NOMO-1 treated with dmso at 0.1 percent for 144 hours (cell line): ENCODE measurements at regions not wholly inside any gene's neighbourhood (a gene's known extent, or its start where the extent isn't known, plus 50 kb on each side); places are given as distances from the start of the nearest gene placed in this dataset.
"Not testable (repeated sequence)": the region's sequence is repeated elsewhere in the genome, so short reads cannot be mapped to it uniquely, and the experiment has no call there.

Source experiments
- DNase-seq: peaks from one replicate; lab custom pipeline; 2025; ENCODE audit not compliant: unreplicated experiment; lab: John Stamatoyannopoulos, UW

DNA sequence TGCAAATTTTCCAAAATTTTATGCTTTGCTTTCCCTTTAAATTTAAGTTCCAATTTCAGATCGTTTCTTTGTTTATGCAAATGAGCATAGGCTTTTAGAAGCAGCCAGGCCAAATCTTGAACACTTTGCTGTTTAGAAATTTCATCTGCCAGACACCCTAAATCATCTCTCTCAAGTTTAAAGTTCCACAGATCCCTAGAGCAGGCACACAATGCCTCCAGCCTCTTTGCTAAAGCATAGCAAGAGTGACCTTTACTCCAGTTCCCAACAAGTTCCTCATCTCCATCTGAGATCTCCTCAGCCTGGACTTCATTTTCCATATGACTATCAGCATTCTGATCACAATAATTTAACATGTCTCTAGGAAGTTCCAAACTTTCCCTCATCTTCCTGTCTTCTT is 254.5 kb downstream of the DLL1 start:
- DNase-seq, result not testable (repeated sequence)

DNA sequence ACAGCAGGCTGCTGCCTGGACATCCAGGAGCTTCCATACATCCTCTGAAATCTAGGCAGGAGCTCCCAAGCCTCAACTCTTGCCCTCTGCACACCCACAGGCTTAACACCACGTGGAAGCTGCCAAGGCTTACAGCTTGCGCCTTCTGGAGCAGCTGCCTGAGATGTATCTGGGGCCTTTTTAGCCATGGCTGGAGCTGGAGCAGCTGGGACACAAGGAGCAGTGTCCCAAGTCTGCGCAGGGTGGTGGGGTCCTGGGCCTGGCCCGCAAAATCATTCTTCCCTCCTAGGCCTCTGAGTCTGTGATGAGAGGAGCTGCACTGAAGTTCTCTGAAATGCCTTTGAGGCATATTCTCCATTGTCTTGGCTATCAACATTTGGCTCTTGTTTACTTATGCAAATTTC is 255.0 kb downstream of the DLL1 start:
- no peak for DNase-seq

- DNase-seq, result no peak
Measured at GRCh38 chr6:170035044-170035443, 255.8 kb downstream of the DLL1 start.

DNA sequence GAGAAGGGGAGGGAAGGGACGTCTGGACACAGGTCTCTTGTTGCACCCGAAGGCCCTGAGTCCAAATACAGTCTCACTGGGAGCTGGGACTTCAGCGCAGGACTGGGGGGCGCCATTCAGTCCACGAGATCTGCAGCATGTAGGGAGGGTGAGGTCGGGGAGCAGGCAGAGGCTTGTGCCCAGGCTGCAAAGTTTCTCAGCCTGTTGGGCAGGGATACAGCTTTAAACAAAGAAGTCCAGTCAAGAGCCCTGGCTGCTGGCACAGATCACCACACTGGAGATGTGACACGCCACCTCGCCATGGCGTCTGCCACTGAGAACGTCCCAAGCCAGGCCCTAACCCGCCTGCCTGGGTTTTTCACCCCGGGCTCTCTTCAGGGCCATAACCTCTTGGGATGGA is 256.6 kb downstream of the DLL1 start:
- DNase-seq, result no peak

DNA sequence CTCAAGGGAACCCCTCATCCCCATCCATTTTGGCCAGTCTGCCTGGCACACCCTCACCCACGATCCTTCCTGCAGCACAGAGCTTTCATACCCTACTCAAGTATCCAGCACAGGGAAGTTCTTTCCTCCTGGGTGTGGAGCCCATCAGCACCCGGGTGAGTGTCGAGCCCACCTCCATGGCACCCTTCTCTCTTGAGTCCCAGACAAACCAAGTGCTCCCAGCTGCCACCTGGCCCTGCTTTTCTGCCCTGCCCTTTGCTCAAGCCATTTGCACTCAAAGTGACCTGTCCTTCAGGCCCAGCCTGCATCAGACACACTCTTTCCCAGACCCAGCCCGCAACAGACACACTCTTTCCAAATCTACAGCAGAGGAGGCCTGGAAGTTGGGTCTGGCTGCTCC is 257.2 kb downstream of the DLL1 start:
- DNase-seq, result no peak

GRCh38 chr6:170032706-170033309 is 258.1 kb downstream of the DLL1 start:
- DNase-seq, result no peak

DNA sequence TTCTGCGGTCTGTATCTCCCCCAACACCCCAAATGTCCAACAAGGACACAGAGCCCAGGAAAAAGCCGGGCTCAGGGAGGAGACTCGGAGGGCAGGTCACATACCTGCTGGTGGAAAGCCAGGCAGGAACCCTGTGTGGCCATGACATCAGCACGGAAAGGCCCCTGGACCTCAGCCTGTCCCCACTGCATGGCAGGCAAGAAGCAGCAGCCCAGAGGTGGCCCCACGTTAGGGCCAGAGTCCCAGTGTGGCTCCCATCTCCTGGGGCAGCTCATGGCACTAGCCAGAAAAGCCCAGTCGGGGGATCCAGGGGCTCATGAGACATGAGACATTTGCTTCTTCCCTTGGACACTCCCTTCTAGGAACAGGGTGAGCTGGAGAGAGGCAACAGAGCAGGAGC is 258.7 kb downstream of the DLL1 start:
- no peak for DNase-seq

DNA sequence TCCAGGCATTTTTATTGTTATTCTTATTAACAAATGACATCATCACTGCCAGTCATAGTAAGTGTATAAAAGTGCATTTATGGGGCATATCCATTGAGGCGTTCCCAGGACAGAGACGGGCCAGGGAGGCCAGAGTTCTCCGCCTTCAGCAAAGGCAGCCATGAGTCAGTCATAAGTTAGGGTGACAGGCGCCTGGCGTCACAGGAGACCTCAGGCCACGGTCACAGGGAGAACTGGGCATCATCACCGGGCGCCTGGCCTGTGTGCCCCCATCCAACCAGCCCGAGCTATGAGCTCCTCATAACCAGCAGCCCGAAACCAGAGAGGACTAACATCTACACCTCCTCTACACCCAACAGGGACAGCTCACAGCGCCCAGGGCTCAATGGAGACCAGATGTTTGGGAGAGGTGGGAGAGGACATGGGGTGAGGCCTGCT is 259.2 kb downstream of the DLL1 start:
- DNase-seq, result no peak

DNA sequence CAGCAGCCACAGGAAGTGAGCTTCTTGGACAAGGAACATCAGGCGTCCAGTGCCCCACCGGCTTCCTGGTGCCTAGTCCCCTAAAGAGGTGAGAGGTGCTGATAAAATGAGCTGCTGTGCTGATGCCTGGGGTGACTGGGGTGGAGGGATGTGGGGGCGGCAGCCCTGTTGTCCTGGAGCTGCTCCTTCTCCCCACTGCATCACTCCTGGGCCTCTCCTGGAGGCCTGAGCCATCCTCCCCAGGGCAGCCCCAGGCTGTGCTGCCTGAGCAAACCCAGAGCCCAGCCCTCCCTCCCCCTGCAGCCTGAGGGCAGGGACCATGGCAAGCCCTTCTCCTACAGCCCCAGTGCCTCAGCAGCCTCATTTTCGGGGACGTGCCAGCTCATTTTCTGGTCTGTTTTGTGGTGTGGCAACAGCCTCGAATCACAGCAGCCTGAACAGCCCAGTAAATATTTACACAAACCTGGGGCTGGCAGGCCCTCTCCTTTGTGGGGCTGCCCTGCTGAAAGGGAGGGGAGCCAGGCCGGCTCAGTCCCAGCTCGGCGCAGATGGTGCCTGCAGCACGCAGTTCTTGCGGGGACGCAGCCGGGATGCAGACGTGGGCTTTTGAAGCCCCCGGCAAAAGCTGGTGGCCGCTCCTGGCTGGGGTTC is 259.9 kb downstream of the DLL1 start:
- DNase-seq, result no peak

DNA sequence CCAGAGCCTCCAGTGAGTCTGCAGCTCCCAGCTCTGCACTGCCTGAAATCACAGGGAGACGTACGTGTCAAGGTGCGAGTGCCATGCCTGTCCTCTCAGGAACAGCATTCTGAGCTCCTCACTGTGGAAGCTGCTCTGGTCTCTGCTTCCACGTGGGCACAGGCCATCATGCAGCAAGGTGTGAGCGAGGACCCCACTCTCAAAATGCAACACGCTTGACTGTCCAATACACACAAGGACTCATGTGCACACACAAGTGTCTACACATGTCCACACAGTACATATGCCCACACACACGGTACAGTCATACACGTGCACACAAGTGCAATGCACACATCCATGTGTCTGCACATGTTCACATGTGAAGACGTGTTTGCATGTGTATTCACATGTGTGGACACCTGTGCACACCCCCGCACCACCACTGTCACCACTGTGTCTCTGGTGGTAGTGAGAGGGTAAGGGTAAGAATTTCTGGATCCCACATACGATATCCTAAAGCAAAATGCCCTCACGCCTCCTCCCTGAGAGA is 260.5 kb downstream of the DLL1 start:
- DNase-seq, result no peak

GRCh38 chr6:170029416-170030283 is 261.2 kb downstream of the DLL1 start:
- no peak for DNase-seq

DNA sequence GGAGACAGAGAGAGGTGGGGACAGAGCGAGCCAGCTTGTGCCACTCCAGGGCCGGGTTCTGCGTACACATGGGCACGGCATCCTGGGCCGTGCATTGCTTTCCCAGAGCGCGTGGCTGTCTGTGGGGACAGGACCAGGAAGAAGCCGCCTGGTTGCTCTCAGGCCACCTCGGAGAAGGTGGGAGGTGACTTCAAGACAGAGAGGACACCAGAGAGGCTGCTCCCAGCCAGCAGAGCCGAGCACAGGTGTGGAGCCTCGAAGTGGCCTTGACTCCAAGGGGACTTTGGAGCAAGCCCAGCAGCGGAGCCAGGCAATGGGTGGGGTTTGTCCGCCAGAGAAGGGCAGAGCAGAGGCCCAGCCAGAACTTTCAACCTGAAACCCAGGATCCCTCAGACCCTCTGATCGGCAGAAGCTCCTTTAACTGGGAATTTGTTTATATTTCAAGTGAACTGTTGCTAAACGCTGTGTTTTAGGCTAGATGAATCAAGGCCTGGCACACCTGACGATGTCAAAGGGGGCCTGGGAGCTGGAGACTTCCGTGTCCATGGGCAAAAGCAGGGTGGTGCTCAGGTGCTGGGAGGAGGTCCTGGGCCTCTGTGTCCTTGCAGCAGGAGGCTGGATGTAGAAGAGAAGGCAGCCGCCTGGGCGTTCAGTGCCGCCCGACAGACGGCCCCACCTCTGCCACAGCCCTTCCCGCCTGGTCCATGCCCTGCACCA is 262.1 kb downstream of the DLL1 start:
- DNase-seq, result no peak

GRCh38 chr6:170027647-170028043 is 263.2 kb downstream of the DLL1 start:
- DNase-seq, result no peak

DNA sequence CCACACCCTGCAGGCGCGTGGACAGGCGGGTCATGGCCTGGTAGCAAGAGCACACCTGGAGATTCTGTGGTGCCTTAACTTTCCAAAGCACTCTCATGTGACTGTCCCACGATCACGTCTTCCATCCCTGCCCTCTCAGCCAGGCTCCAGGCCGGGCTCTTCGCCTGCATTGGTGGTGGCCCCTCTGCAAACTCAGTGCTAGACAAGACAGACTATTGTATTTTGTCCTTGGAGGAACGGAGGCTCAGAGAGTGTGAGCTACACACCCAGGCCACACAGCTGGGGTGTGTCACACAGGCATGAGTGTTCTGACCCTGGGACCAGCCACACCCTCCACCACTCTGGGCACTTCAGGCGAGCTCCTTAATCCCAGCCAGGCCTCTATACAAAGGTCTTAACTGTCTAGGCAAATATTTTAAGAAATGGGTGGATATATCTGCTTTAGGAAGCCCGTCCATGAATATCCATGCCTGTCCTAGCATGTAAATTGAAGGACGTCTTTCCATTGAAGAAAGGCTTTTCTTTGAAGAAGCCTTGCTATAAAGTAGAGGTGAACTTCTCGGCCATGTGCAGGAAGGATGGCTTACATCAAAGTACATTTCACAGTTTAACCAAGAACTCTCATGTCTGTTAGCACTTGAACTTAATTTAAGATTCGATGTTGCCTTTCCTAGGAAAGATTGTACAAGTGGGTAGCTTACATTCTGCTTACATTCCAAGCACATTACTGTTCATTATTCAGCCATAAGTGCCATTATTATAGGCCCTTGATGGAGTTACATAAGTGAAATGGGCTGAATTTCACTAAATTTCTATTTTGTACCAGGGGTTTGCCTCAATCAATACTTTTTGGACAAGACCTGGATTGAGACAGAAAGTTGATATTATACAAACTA is 263.9 kb downstream of the DLL1 start:
- DNase-seq, result no peak

DNA sequence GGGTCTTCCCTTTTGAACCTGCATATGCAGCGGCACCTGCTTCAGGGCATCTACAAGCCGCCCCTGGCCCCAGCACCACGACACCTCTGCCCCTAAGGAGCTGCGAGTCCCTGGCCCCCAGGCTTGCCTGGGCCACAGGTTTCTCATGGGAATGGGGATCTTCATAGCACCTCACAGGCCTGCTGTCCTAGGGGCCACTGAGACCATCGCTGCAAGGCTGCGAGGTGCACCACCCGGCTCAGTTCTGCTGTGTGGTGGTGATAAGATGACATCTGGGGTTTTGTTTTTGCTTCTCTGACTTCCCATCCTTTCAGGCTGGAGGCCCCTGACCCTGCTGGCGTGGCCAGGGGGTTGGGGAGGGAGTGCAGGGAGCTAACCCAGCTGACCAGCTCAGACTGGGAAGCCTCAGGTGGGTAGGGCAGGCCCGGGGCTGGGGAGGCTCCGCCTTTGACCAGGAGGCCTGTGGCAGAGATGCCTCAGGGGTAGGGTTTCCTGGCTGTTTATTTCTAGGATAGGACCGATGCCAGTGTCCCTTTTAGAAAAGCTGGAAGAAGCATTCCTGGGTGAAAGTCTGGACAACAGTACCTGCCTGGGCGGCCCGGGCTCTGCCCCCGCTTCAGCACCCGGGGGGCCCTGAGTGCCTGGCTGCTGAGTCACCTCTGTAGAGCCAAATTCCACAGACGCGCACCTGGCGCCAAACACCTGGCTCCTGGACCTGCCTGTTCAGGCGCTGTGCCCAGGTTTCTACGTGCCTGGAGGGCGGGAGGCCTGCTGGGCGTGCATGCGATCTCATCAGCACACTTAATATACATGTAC is 264.7 kb downstream of the DLL1 start:
- DNase-seq, result no peak

DNA sequence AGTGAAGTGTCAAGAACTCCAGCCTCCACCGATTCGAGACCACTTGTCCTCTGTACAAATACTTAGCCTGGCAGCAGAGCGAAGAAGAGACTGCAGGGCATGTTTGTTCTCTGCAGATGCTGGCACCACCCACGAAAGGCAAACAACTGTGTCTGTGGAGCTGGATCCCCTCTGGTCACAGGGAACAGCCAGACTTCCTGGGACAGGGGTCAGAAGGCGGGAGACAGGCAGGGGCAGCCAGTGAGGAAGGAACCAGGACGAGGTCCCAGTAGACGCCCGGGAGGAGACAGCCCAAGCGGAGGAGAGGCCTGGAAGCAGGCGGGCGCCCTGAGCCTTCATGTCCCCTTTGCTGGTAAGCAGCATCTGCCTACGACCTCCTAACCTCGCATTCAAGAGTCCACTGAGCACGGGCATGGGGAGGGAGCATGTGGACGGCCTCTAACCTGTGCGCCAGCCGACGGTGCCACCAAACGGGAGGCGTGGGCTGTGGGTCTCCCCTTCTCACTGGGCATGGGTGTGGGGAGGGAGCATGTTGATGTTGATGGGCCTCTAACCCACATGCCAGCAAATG is 265.5 kb downstream of the DLL1 start:
- no peak for DNase-seq

GRCh38 chr6:170024940-170025339 is 265.9 kb downstream of the DLL1 start:
- DNase-seq, result no peak

- DNase-seq, result no peak
Measured at GRCh38 chr6:170023620-170024521, 267.0 kb downstream of the DLL1 start.
